Vagina (tissue), 2 donors: ENCODE measurements at regions not wholly inside any gene's neighbourhood (a gene's known extent, or its start where the extent isn't known, plus 50 kb on each side); places are given as distances from the start of the nearest gene placed in this dataset.

Source experiments
- POLR2A ChIP-seq, 2 donors: fragments of 450-650 bp; IDR thresholded peaks; one replicate each; pipeline ENCODE4 v1.6.1; 2017; ENCODE audit warnings: antibody characterized with exemption in 2 of 2, mild to moderate bottlenecking in 2 of 2, moderate library complexity in 2 of 2
- POLR2AphosphoS5 ChIP-seq, 2 donors: sonication (generic); formaldehyde crosslinking; IDR thresholded peaks; one replicate each; pipeline ENCODE4 v1.9.0; 2017; ENCODE audit warnings: antibody characterized with exemption in 2 of 2, mild to moderate bottlenecking in 2 of 2, low read depth in 1 of 2; ENCODE audit not compliant: insufficient read depth in 1 of 2
- TF ChIP-seq, protein P1 (sequence below), 3 experiments: fragments of 450-650 bp in 2 of 3; fragments of 200-600 bp in 1 of 3; sonication (generic) in 1 of 3; IDR thresholded peaks; one replicate each; pipeline ENCODE4 v1.5.1; 2017 to 2019; ENCODE audit warnings: antibody characterized with exemption in 3 of 3, mild to moderate bottlenecking in 2 of 3, moderate library complexity in 2 of 3

- TF ChIP-seq, protein P1, sequence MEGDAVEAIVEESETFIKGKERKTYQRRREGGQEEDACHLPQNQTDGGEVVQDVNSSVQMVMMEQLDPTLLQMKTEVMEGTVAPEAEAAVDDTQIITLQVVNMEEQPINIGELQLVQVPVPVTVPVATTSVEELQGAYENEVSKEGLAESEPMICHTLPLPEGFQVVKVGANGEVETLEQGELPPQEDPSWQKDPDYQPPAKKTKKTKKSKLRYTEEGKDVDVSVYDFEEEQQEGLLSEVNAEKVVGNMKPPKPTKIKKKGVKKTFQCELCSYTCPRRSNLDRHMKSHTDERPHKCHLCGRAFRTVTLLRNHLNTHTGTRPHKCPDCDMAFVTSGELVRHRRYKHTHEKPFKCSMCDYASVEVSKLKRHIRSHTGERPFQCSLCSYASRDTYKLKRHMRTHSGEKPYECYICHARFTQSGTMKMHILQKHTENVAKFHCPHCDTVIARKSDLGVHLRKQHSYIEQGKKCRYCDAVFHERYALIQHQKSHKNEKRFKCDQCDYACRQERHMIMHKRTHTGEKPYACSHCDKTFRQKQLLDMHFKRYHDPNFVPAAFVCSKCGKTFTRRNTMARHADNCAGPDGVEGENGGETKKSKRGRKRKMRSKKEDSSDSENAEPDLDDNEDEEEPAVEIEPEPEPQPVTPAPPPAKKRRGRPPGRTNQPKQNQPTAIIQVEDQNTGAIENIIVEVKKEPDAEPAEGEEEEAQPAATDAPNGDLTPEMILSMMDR (IDR thresholded peaks at IDR 0.05), result no peak
- TF ChIP-seq POLR2A (IDR thresholded peaks at IDR 0.05) (no peak), POLR2AphosphoS5 (IDR thresholded peaks at IDR 0.05; ENCODE audit: insufficient read depth in 1 of 2, low read depth in 1 of 2) (no peak)
These were observed 193.3 kb downstream of the TMEM38B start for GRCh38 chr9:105887679-105888078.
